ENCODE measurements at regions not wholly inside any gene's neighbourhood (a gene's known extent, or its start where the extent isn't known, plus 50 kb on each side); places are given as distances from the start of the nearest gene placed in this dataset.
A peak's percentile ranks its signal among the peaks of the same experiment; 100 is the strongest.

- no peaks in the 10 kb centered on the region for H3K36me3 Mint-ChIP-seq (ENCODE audit: low read depth, unreplicated experiment)
- FAIRE-seq, result no peak
- H4K20me1 ChIP-seq (ENCODE audit: insufficient read depth, low read length), result no peaks in the 10 kb centered on the region
- H3K9me3 ChIP-seq (ENCODE audit: insufficient read depth, low read depth, low read length), result no peaks in the 10 kb centered on the region
- no peak overlapping the region for H3K4me3 Mint-ChIP-seq (ENCODE audit: unreplicated experiment)
- no peak overlapping the region for H3K4me3 ChIP-seq (ENCODE audit: insufficient read depth, low read depth, low read length)
- DNase-seq (ENCODE audit: low read depth), result peak; percentile 70
- H3K27ac Mint-ChIP-seq (ENCODE audit: unreplicated experiment), result no peak overlapping the region
- H3K27me3 Mint-ChIP-seq (ENCODE audit: low read depth, unreplicated experiment), result peaks cover 21% of the 10 kb centered on the region
- H3K9me3 Mint-ChIP-seq (ENCODE audit: unreplicated experiment), result no peaks in the 10 kb centered on the region
- H3K9ac ChIP-seq (ENCODE audit: low read length), result no peak overlapping the region
- H2AFZ ChIP-seq (ENCODE audit: low read depth, low read length), result no peak overlapping the region
- H3K27ac ChIP-seq (ENCODE audit: low read depth, low read length), result no peak overlapping the region
- H3K4me1 Mint-ChIP-seq (ENCODE audit: low read depth, unreplicated experiment), result peaks cover 12% of the 10 kb centered on the region
- H3K79me2 ChIP-seq (ENCODE audit: insufficient read depth, low read length), result no peaks in the 10 kb centered on the region
- peaks cover 4% of the 10 kb centered on the region for H3K27me3 ChIP-seq (ENCODE audit: insufficient read depth, low read length)
- H3K4me2 ChIP-seq (ENCODE audit: low read length), result peak overlapping the region; percentile 27
- TF ChIP-seq EZH2 (IDR thresholded peaks at IDR 0.05; ENCODE audit: insufficient read depth, low read length) (no peak), CTCF (IDR thresholded peaks at IDR 0.05; ENCODE audit: insufficient read depth, low read depth, low read length) (no peak)
- no peaks in the 10 kb centered on the region for H3K36me3 ChIP-seq (ENCODE audit: insufficient read depth, low read length)
- peaks cover 7% of the 10 kb centered on the region for H3K4me1 ChIP-seq (ENCODE audit: insufficient read depth, low read length)
These were observed 310.6 kb upstream of the TSHZ3 start for GRCh38 chr19:31659897-31660210.

- H3K36me3 ChIP-seq (ENCODE audit: insufficient read depth, low read length), result no peaks in the 10 kb centered on the region
- H3K4me3 ChIP-seq (ENCODE audit: insufficient read depth, low read depth, low read length), result no peak overlapping the region
- no peaks in the 10 kb centered on the region for H4K20me1 ChIP-seq (ENCODE audit: insufficient read depth, low read length)
- no peak overlapping the region for H3K27ac ChIP-seq (ENCODE audit: low read depth, low read length)
- no peaks in the 10 kb centered on the region for H3K36me3 Mint-ChIP-seq (ENCODE audit: low read depth, unreplicated experiment)
- FAIRE-seq, result no peak
- no peak overlapping the region for H2AFZ ChIP-seq (ENCODE audit: low read depth, low read length)
- H3K9me3 ChIP-seq (ENCODE audit: insufficient read depth, low read depth, low read length), result no peaks in the 10 kb centered on the region
- peaks cover 14% of the 10 kb centered on the region for H3K4me1 Mint-ChIP-seq (ENCODE audit: low read depth, unreplicated experiment)
- no peak overlapping the region for H3K9ac ChIP-seq (ENCODE audit: low read length)
- no peak overlapping the region for H3K27ac Mint-ChIP-seq (ENCODE audit: unreplicated experiment)
- H3K4me2 ChIP-seq (ENCODE audit: low read length), result no peak overlapping the region
- no peaks in the 10 kb centered on the region for H3K9me3 Mint-ChIP-seq (ENCODE audit: unreplicated experiment)
- TF ChIP-seq CTCF (IDR thresholded peaks at IDR 0.05; ENCODE audit: insufficient read depth, low read depth, low read length) (no peak), EZH2 (IDR thresholded peaks at IDR 0.05; ENCODE audit: insufficient read depth, low read length) (no peak)
- peaks cover 7% of the 10 kb centered on the region for H3K27me3 Mint-ChIP-seq (ENCODE audit: low read depth, unreplicated experiment)
- peaks cover 8% of the 10 kb centered on the region for H3K4me1 ChIP-seq (ENCODE audit: insufficient read depth, low read length)
- no peak overlapping the region for H3K4me3 Mint-ChIP-seq (ENCODE audit: unreplicated experiment)
- no peaks in the 10 kb centered on the region for H3K79me2 ChIP-seq (ENCODE audit: insufficient read depth, low read length)
- no peak for DNase-seq (ENCODE audit: low read depth)
- H3K27me3 ChIP-seq (ENCODE audit: insufficient read depth, low read length), result no peaks in the 10 kb centered on the region
These were observed 314.9 kb upstream of the TSHZ3 start for GRCh38 chr19:31664096-31664495.

- no peak overlapping the region for H3K27ac ChIP-seq (ENCODE audit: low read depth, low read length)
- no peak overlapping the region for H2AFZ ChIP-seq (ENCODE audit: low read depth, low read length)
- no peaks in the 10 kb centered on the region for H3K79me2 ChIP-seq (ENCODE audit: insufficient read depth, low read length)
- no peaks in the 10 kb centered on the region for H3K36me3 Mint-ChIP-seq (ENCODE audit: low read depth, unreplicated experiment)
- H3K4me1 ChIP-seq (ENCODE audit: insufficient read depth, low read length), result peaks cover 4% of the 10 kb centered on the region
- H3K4me2 ChIP-seq (ENCODE audit: low read length), result no peak overlapping the region
- no peak for DNase-seq (ENCODE audit: low read depth)
- no peak overlapping the region for H3K4me3 Mint-ChIP-seq (ENCODE audit: unreplicated experiment)
- no peaks in the 10 kb centered on the region for H3K9me3 ChIP-seq (ENCODE audit: insufficient read depth, low read depth, low read length)
- FAIRE-seq, result no peak
- H3K36me3 ChIP-seq (ENCODE audit: insufficient read depth, low read length), result no peaks in the 10 kb centered on the region
- H3K9ac ChIP-seq (ENCODE audit: low read length), result no peak overlapping the region
- no peaks in the 10 kb centered on the region for H3K9me3 Mint-ChIP-seq (ENCODE audit: unreplicated experiment)
- H3K27me3 Mint-ChIP-seq (ENCODE audit: low read depth, unreplicated experiment), result peaks cover 16% of the 10 kb centered on the region
- no peak for TF ChIP-seq CTCF (IDR thresholded peaks at IDR 0.05; ENCODE audit: insufficient read depth, low read depth, low read length)
- TF ChIP-seq EZH2 (IDR thresholded peaks at IDR 0.05; ENCODE audit: insufficient read depth, low read length), result no peak
- H3K4me1 Mint-ChIP-seq (ENCODE audit: low read depth, unreplicated experiment), result peaks cover 6% of the 10 kb centered on the region
- H3K4me3 ChIP-seq (ENCODE audit: insufficient read depth, low read depth, low read length), result no peak overlapping the region
- no peaks in the 10 kb centered on the region for H3K27me3 ChIP-seq (ENCODE audit: insufficient read depth, low read length)
- H4K20me1 ChIP-seq (ENCODE audit: insufficient read depth, low read length), result no peaks in the 10 kb centered on the region
- no peak overlapping the region for H3K27ac Mint-ChIP-seq (ENCODE audit: unreplicated experiment)
These were observed 315.8 kb upstream of the TSHZ3 start for GRCh38 chr19:31664997-31665396.

Data from astrocyte (in vitro differentiated cells and primary cell).